Activated naive CD4-positive, alpha-beta T cell treated with anti-CD3 and anti-CD28 coated beads for 36 hours (primary cell): ENCODE measurements at regions not wholly inside any gene's neighbourhood (a gene's known extent, or its start where the extent isn't known, plus 50 kb on each side); places are given as distances from the start of the nearest gene placed in this dataset.
"Not testable (repeated sequence)": the region's sequence is repeated elsewhere in the genome, so short reads cannot be mapped to it uniquely, and the experiment has no call there.

Experiments used
- CTCF ChIA-PET: fragments of 350-600 bp; sonication (Branson Sonifier 250); formaldehyde crosslinking; loops from one replicate; lab custom pipeline; 2021; ENCODE audit warnings: antibody characterized with exemption; lab: Charles Lee
- DNase-seq: peaks from one replicate; pipeline ENCODE4 v3.0.0-alpha.2; 2020
- H3K27ac Mint-ChIP-seq: one replicate; pipeline ENCODE4 v1.8.0; 2021; ENCODE audit warnings: mild to moderate bottlenecking, mixed read lengths
- H3K27me3 Mint-ChIP-seq: one replicate; pipeline ENCODE4 v1.8.0; 2021; ENCODE audit warnings: low read depth, mixed read lengths
- H3K36me3 Mint-ChIP-seq: one replicate; pipeline ENCODE4 v1.8.0; 2021; ENCODE audit warnings: low read depth, mixed read lengths
- H3K4me1 Mint-ChIP-seq: one replicate; pipeline ENCODE4 v1.8.0; 2021; ENCODE audit warnings: low read depth, mixed read lengths
- H3K4me3 Mint-ChIP-seq: one replicate; pipeline ENCODE4 v1.8.0; 2021; ENCODE audit warnings: mild to moderate bottlenecking, moderate library complexity, mixed read lengths
- H3K9me3 Mint-ChIP-seq: one replicate; pipeline ENCODE4 v1.8.0; 2021; ENCODE audit warnings: mixed read lengths
- intact Hi-C: fragments of 100-400 bp; cut with micrococcal nuclease; formaldehyde crosslinking; loops from one replicate; pipeline ENCODE4 v1.15.1; 2023

GRCh38 chr13:54092686-54093085 is 1064.1 kb downstream of the OLFM4 start:
- no peak overlapping the region for H3K27ac Mint-ChIP-seq
- H3K4me1 Mint-ChIP-seq, result no peaks in the 10 kb centered on the region
- no peak overlapping the region for H3K4me3 Mint-ChIP-seq
- CTCF ChIA-PET, result no interaction called here
- intact Hi-C loops, result no loop called here
- peaks cover 12% of the 10 kb centered on the region for H3K9me3 Mint-ChIP-seq
- H3K36me3 Mint-ChIP-seq, result no peaks in the 10 kb centered on the region
- no peak for DNase-seq
- H3K27me3 Mint-ChIP-seq, result no peaks in the 10 kb centered on the region

- Mint-ChIP-seq H3K9me3 (peaks cover 2% of the 10 kb centered on the region), H3K27ac (no peak overlapping the region), H3K4me3 (no peak overlapping the region), H3K36me3 (no peaks in the 10 kb centered on the region), H3K4me1 (no peaks in the 10 kb centered on the region), H3K27me3 (no peaks in the 10 kb centered on the region)
- CTCF ChIA-PET, result no interaction called here
- DNase-seq, result no peak
- intact Hi-C loops, result no loop called here
These were observed 1082.0 kb downstream of the OLFM4 start for GRCh38 chr13:54110597-54110996.

- H3K4me1 Mint-ChIP-seq, result no peaks in the 10 kb centered on the region
- H3K36me3 Mint-ChIP-seq, result no peaks in the 10 kb centered on the region
- no peak overlapping the region for H3K27ac Mint-ChIP-seq
- DNase-seq, result no peak
- CTCF ChIA-PET, result no interaction called here
- H3K27me3 Mint-ChIP-seq, result no peaks in the 10 kb centered on the region
- intact Hi-C loops, result no loop called here
- H3K9me3 Mint-ChIP-seq, result peaks cover 7% of the 10 kb centered on the region
- H3K4me3 Mint-ChIP-seq, result no peak overlapping the region
These were observed 1096.1 kb downstream of the OLFM4 start for GRCh38 chr13:54124700-54125099.

- H3K27me3 Mint-ChIP-seq, H3K4me1 Mint-ChIP-seq, H3K9me3 Mint-ChIP-seq, DNase-seq, H3K36me3 Mint-ChIP-seq, intact Hi-C loops, CTCF ChIA-PET, H3K27ac Mint-ChIP-seq, H3K4me3 Mint-ChIP-seq: not testable (repeated sequence)
These were observed 1102.3 kb downstream of the OLFM4 start for GRCh38 chr13:54130931-54131330.

- DNase-seq, H3K9me3 Mint-ChIP-seq, H3K27ac Mint-ChIP-seq, H3K36me3 Mint-ChIP-seq, H3K4me3 Mint-ChIP-seq, CTCF ChIA-PET, intact Hi-C loops, H3K4me1 Mint-ChIP-seq, H3K27me3 Mint-ChIP-seq: not testable (repeated sequence)
These were observed 1102.8 kb downstream of the OLFM4 start for GRCh38 chr13:54131433-54131832.

- H3K4me1 Mint-ChIP-seq, DNase-seq, H3K4me3 Mint-ChIP-seq, H3K27me3 Mint-ChIP-seq, H3K36me3 Mint-ChIP-seq, H3K9me3 Mint-ChIP-seq, H3K27ac Mint-ChIP-seq, CTCF ChIA-PET, intact Hi-C loops: not testable (repeated sequence)
These were observed 1103.5 kb downstream of the OLFM4 start for GRCh38 chr13:54132127-54132526.

- CTCF ChIA-PET, DNase-seq, H3K4me3 Mint-ChIP-seq, H3K36me3 Mint-ChIP-seq, H3K27me3 Mint-ChIP-seq, H3K4me1 Mint-ChIP-seq, H3K27ac Mint-ChIP-seq, intact Hi-C loops: not testable (repeated sequence)
- H3K9me3 Mint-ChIP-seq, result peaks cover 10% of the 10 kb centered on the region
These were observed 1104.1 kb downstream of the OLFM4 start for GRCh38 chr13:54132720-54133119.

GRCh38 chr13:54133746-54134145 is 1105.1 kb downstream of the OLFM4 start:
- Mint-ChIP-seq H3K27ac (no peak overlapping the region), H3K27me3 (no peaks in the 10 kb centered on the region), H3K36me3 (no peaks in the 10 kb centered on the region), H3K4me3 (no peak overlapping the region), H3K9me3 (peaks cover 9% of the 10 kb centered on the region), H3K4me1 (no peaks in the 10 kb centered on the region)
- no peak for DNase-seq
- CTCF ChIA-PET, result no interaction called here
- intact Hi-C loops, result no loop called here

- no peaks in the 10 kb centered on the region for H3K4me1 Mint-ChIP-seq
- CTCF ChIA-PET, result no interaction called here
- H3K36me3 Mint-ChIP-seq, result no peaks in the 10 kb centered on the region
- intact Hi-C loops, result no loop called here
- no peaks in the 10 kb centered on the region for H3K27me3 Mint-ChIP-seq
- no peak for DNase-seq
- no peak overlapping the region for H3K4me3 Mint-ChIP-seq
- H3K27ac Mint-ChIP-seq, result no peak overlapping the region
- H3K9me3 Mint-ChIP-seq, result peaks cover 7% of the 10 kb centered on the region
These were observed 1116.2 kb downstream of the OLFM4 start for GRCh38 chr13:54144828-54145227.

GRCh38 chr13:54150851-54151250 is 1122.2 kb downstream of the OLFM4 start:
- Mint-ChIP-seq H3K9me3 (peaks cover 7% of the 10 kb centered on the region), H3K27me3 (no peaks in the 10 kb centered on the region), H3K36me3 (no peaks in the 10 kb centered on the region), H3K4me3 (no peak overlapping the region), H3K27ac (no peak overlapping the region), H3K4me1 (no peaks in the 10 kb centered on the region)
- CTCF ChIA-PET, result no interaction called here
- intact Hi-C loops, result no loop called here
- no peak for DNase-seq

- no peak overlapping the region for H3K27ac Mint-ChIP-seq
These were observed 1133.5 kb downstream of the OLFM4 start for GRCh38 chr13:54162069-54162468.

GRCh38 chr13:54165581-54166215 is 1137.1 kb downstream of the OLFM4 start:
- H3K27ac Mint-ChIP-seq, result no peak overlapping the region
- no peak for DNase-seq
- CTCF ChIA-PET, result no interaction called here
- no peaks in the 10 kb centered on the region for H3K36me3 Mint-ChIP-seq
- intact Hi-C loops, result no loop called here
- H3K9me3 Mint-ChIP-seq, result peaks cover 6% of the 10 kb centered on the region
- H3K4me1 Mint-ChIP-seq, result no peaks in the 10 kb centered on the region
- no peak overlapping the region for H3K4me3 Mint-ChIP-seq
- no peaks in the 10 kb centered on the region for H3K27me3 Mint-ChIP-seq

More at GRCh38 chr13:54162069-54162468, 1133.5 kb downstream of the OLFM4 start:
- Mint-ChIP-seq H3K4me3 (no peak overlapping the region), H3K4me1 (no peaks in the 10 kb centered on the region), H3K27me3 (no peaks in the 10 kb centered on the region), H3K9me3 (peaks cover 6% of the 10 kb centered on the region), H3K36me3 (no peaks in the 10 kb centered on the region)
- intact Hi-C loops, result no loop called here
- DNase-seq, result no peak
- CTCF ChIA-PET, result no interaction called here

- no peaks in the 10 kb centered on the region for H3K36me3 Mint-ChIP-seq
- no peaks in the 10 kb centered on the region for H3K4me1 Mint-ChIP-seq
- intact Hi-C loops, result no loop called here
- H3K9me3 Mint-ChIP-seq, result no peaks in the 10 kb centered on the region
- no peak overlapping the region for H3K27ac Mint-ChIP-seq
- CTCF ChIA-PET, result no interaction called here
- no peak overlapping the region for H3K4me3 Mint-ChIP-seq
- H3K27me3 Mint-ChIP-seq, result no peaks in the 10 kb centered on the region
- DNase-seq, result no peak
These were observed 1145.4 kb downstream of the OLFM4 start for GRCh38 chr13:54173996-54174395.
